Transverse colon (tissue), 4 donors: ENCODE measurements at regions not wholly inside any gene's neighbourhood (a gene's known extent, or its start where the extent isn't known, plus 50 kb on each side); places are given as distances from the start of the nearest gene placed in this dataset.

ENCODE experiments used
- CTCF ChIP-seq, 5 experiments: fragments of 200-600 bp in 3 of 5; fragments of 450-650 bp in 2 of 5; sonication (generic) in 3 of 5; IDR thresholded peaks; 1 replicate in 2 of 5; 2 replicates in 3 of 5; pipeline ENCODE4 v1.5.1; 2016 to 2017; ENCODE audit warnings: antibody characterized with exemption in 5 of 5, inconsistent platforms in 3 of 5, mild to moderate bottlenecking in 2 of 5, moderate library complexity in 1 of 5
- POLR2A ChIP-seq: fragments of 450-650 bp; IDR thresholded peaks from one replicate; pipeline ENCODE4 v1.6.1; 2016; ENCODE audit warnings: antibody characterized with exemption, mild to moderate bottlenecking, moderate library complexity
- POLR2AphosphoS5 ChIP-seq, 3 donors: sonication (generic); formaldehyde crosslinking; IDR thresholded peaks; one replicate each; pipeline ENCODE4 v1.6.1; 2016; ENCODE audit warnings: antibody characterized with exemption in 3 of 3

- no peak for TF ChIP-seq CTCF (IDR thresholded peaks at IDR 0.05)
- no peak for TF ChIP-seq POLR2A
- TF ChIP-seq POLR2AphosphoS5 (IDR thresholded peaks at IDR 0.05): no peak
Measured at GRCh38 chr11:33554219-33554618, 146.4 kb downstream of the C11orf91 start.
